OCI-LY3 (cell line): ENCODE measurements at regions not wholly inside any gene's neighbourhood (a gene's known extent, or its start where the extent isn't known, plus 50 kb on each side); places are given as distances from the start of the nearest gene placed in this dataset.

Source experiments
- EZH2phosphoT487 ChIP-seq: fragments of 200-600 bp; shearing (Covaris generic); IDR thresholded peaks from 2 replicates; pipeline ENCODE4 v1.6.1; 2018; ENCODE audit warnings: antibody characterized with exemption, mixed run types, low read depth
- TF ChIP-seq, protein P1 (sequence below): fragments of 200-600, 300-600 bp; sonication (generic); IDR thresholded peaks from 2 replicates; pipeline ENCODE4 v1.5.1; 2014; ENCODE audit warnings: antibody characterized with exemption, low read length, low read depth

DNA sequence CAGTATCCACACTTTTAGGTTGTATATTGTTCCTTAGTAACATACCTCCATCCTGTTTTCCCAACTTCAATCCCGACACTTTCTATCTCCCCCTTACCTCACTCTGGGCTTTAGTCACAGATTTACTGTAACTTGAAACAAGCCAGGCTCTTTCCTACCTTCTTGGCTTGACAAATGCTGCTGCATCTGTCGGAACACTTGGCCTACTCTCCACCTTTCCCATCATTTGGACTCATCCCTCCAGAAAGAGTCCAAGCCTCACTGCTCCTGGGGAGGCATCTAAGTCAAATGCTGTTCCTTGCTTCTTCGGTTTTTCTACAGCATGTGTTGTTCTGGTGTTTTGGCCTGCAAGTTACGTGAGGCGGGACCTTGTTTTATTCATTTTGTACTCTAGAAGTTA is 142.4 kb downstream of the DACT1 start:
- TF ChIP-seq, protein P1, sequence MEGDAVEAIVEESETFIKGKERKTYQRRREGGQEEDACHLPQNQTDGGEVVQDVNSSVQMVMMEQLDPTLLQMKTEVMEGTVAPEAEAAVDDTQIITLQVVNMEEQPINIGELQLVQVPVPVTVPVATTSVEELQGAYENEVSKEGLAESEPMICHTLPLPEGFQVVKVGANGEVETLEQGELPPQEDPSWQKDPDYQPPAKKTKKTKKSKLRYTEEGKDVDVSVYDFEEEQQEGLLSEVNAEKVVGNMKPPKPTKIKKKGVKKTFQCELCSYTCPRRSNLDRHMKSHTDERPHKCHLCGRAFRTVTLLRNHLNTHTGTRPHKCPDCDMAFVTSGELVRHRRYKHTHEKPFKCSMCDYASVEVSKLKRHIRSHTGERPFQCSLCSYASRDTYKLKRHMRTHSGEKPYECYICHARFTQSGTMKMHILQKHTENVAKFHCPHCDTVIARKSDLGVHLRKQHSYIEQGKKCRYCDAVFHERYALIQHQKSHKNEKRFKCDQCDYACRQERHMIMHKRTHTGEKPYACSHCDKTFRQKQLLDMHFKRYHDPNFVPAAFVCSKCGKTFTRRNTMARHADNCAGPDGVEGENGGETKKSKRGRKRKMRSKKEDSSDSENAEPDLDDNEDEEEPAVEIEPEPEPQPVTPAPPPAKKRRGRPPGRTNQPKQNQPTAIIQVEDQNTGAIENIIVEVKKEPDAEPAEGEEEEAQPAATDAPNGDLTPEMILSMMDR = no peak
- TF ChIP-seq EZH2phosphoT487 = no peak
